Thyroid gland (tissue), 4 donors: ENCODE measurements at regions not wholly inside any gene's neighbourhood (a gene's known extent, or its start where the extent isn't known, plus 50 kb on each side); places are given as distances from the start of the nearest gene placed in this dataset.
"Not testable (repeated sequence)": the region's sequence is repeated elsewhere in the genome, so short reads cannot be mapped to it uniquely, and the experiment has no call there.

Source experiments
- POLR2A ChIP-seq, 2 donors: fragments of 450-650 bp; IDR thresholded peaks; one replicate each; pipeline ENCODE4 v1.6.1; 2017; ENCODE audit warnings: antibody characterized with exemption in 2 of 2, mild to moderate bottlenecking in 2 of 2, moderate library complexity in 1 of 2
- TF ChIP-seq, protein P1 (sequence below), 6 experiments: fragments of 200-600 bp in 3 of 6; fragments of 450-650 bp in 3 of 6; sonication (generic) in 3 of 6; IDR thresholded peaks; one replicate each; pipeline ENCODE4 v1.5.1; 2016 to 2019; ENCODE audit warnings: antibody characterized with exemption in 6 of 6, mild to moderate bottlenecking in 2 of 6, inconsistent platforms in 1 of 6, moderate library complexity in 1 of 6

- TF ChIP-seq, protein P1, sequence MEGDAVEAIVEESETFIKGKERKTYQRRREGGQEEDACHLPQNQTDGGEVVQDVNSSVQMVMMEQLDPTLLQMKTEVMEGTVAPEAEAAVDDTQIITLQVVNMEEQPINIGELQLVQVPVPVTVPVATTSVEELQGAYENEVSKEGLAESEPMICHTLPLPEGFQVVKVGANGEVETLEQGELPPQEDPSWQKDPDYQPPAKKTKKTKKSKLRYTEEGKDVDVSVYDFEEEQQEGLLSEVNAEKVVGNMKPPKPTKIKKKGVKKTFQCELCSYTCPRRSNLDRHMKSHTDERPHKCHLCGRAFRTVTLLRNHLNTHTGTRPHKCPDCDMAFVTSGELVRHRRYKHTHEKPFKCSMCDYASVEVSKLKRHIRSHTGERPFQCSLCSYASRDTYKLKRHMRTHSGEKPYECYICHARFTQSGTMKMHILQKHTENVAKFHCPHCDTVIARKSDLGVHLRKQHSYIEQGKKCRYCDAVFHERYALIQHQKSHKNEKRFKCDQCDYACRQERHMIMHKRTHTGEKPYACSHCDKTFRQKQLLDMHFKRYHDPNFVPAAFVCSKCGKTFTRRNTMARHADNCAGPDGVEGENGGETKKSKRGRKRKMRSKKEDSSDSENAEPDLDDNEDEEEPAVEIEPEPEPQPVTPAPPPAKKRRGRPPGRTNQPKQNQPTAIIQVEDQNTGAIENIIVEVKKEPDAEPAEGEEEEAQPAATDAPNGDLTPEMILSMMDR (IDR thresholded peaks at IDR 0.05): not testable (repeated sequence)
- not testable (repeated sequence) for TF ChIP-seq POLR2A (IDR thresholded peaks at IDR 0.05)
Observed at GRCh38 chr11:90972159-90972558, 749.3 kb upstream of the CHORDC1 start.
